DND-41 (cell line): ENCODE measurements at regions not wholly inside any gene's neighbourhood (a gene's known extent, or its start where the extent isn't known, plus 50 kb on each side); places are given as distances from the start of the nearest gene placed in this dataset.
"Not testable (repeated sequence)": the region's sequence is repeated elsewhere in the genome, so short reads cannot be mapped to it uniquely, and the experiment has no call there.

Experiments
- ATAC-seq: fragments of 200-7000 bp; cut with Tn5 transposase; 3 replicates; pipeline ENCODE4 v1.9.1; 2021; ENCODE audit warnings: low read depth; ENCODE audit not compliant: insufficient read depth
- DNase-seq: peaks from one replicate; pipeline ENCODE4 v3.0.0-alpha.2; 2020
- H2AFZ ChIP-seq: 2 replicates; pipeline ENCODE4 v1.6.0; 2012; ENCODE audit warnings: low read depth, low read length
- H3K27ac ChIP-seq: 2 replicates; pipeline ENCODE4 v1.5.1; 2012; ENCODE audit warnings: low read length, inconsistent platforms
- H3K27me3 ChIP-seq: fragments of 200-600 bp; sonication (generic); 2 replicates; pipeline ENCODE4 v1.6.0; 2012; ENCODE audit warnings: low read length, mild to moderate bottlenecking, inconsistent platforms; ENCODE audit not compliant: insufficient read depth, poor library complexity
- H3K36me3 ChIP-seq: 2 replicates; pipeline ENCODE4 v1.5.1; 2012; ENCODE audit warnings: low read length, inconsistent platforms; ENCODE audit not compliant: insufficient read depth
- H3K4me1 ChIP-seq: 2 replicates; pipeline ENCODE4 v1.5.1; 2012; ENCODE audit warnings: mild to moderate bottlenecking, low read length; ENCODE audit not compliant: insufficient read depth
- H3K4me2 ChIP-seq: 2 replicates; pipeline ENCODE4 v1.6.0; 2012; ENCODE audit warnings: mild to moderate bottlenecking, moderate library complexity, low read length, inconsistent platforms; ENCODE audit not compliant: insufficient read depth
- H3K4me3 ChIP-seq, 2 experiments: fragments of 200-600 bp in 1 of 2; shearing (Covaris generic) in 1 of 2; 2 replicates each; pipeline ENCODE4 v1.5.1; 2012 to 2016; ENCODE audit warnings: inconsistent platforms in 2 of 2, low read length in 2 of 2, mild to moderate bottlenecking in 2 of 2, low read depth in 1 of 2, moderate library complexity in 1 of 2
- H3K79me2 ChIP-seq: 2 replicates; pipeline ENCODE4 v1.6.0; 2012; ENCODE audit warnings: low read length, inconsistent platforms; ENCODE audit not compliant: insufficient read depth
- H3K9ac ChIP-seq: 2 replicates; pipeline ENCODE4 v1.6.0; 2012; ENCODE audit warnings: low read depth, mild to moderate bottlenecking, inconsistent platforms, low read length, moderate library complexity
- H3K9me3 ChIP-seq: 2 replicates; pipeline ENCODE4 v1.5.1; 2012; ENCODE audit warnings: low read length, moderate library complexity, mild to moderate bottlenecking, inconsistent platforms; ENCODE audit not compliant: insufficient read depth, severe bottlenecking
- H4K20me1 ChIP-seq: 2 replicates; pipeline ENCODE4 v1.6.0; 2012; ENCODE audit warnings: low read length; ENCODE audit not compliant: insufficient read depth
- CTCF ChIP-seq: IDR thresholded peaks from 2 replicates; pipeline ENCODE4 v1.5.1; 2012; ENCODE audit warnings: borderline replicate concordance, low read length, moderate library complexity, mild to moderate bottlenecking; ENCODE audit not compliant: poor library complexity, severe bottlenecking; ENCODE audit errors: extremely low read depth
- EZH2 ChIP-seq: IDR thresholded peaks from 3 replicates; pipeline ENCODE4 v1.6.1; 2012; ENCODE audit warnings: borderline replicate concordance, low read depth, mild to moderate bottlenecking, moderate library complexity, low read length, inconsistent platforms; ENCODE audit not compliant: severe bottlenecking

- H3K4me3 ChIP-seq, result no peak overlapping the region
- H3K36me3 ChIP-seq, result no peaks in the 10 kb centered on the region
- no peaks in the 10 kb centered on the region for H3K4me1 ChIP-seq
- no peak overlapping the region for H3K4me2 ChIP-seq
- H3K79me2 ChIP-seq, result no peaks in the 10 kb centered on the region
- no peak overlapping the region for H2AFZ ChIP-seq
- no peaks in the 10 kb centered on the region for H3K9me3 ChIP-seq
- H3K9ac ChIP-seq, result no peak overlapping the region
- DNase-seq (no peak), ATAC-seq (no peak)
- H4K20me1 ChIP-seq, result no peaks in the 10 kb centered on the region
- TF ChIP-seq EZH2, result no peak
- TF ChIP-seq CTCF, result no peak
- H3K27ac ChIP-seq, result no peak overlapping the region
- H3K27me3 ChIP-seq, result no peaks in the 10 kb centered on the region
Measured at GRCh38 chr12:20089077-20089476, 279.3 kb upstream of the PDE3A start.

- not testable (repeated sequence) for H3K4me2 ChIP-seq, H3K9ac ChIP-seq, H4K20me1 ChIP-seq, H3K36me3 ChIP-seq, H3K79me2 ChIP-seq, H3K9me3 ChIP-seq, H2AFZ ChIP-seq, H3K27me3 ChIP-seq, DNase-seq, ATAC-seq, H3K4me3 ChIP-seq, H3K4me1 ChIP-seq, H3K27ac ChIP-seq
Measured at GRCh38 chr12:20093190-20093810, 275.0 kb upstream of the PDE3A start.

GRCh38 chr12:20096430-20096829 lies 271.9 kb upstream of the PDE3A start:
- DNase-seq (no peak), ATAC-seq (no peak)
- no peak for TF ChIP-seq CTCF
- TF ChIP-seq EZH2, result no peak
- Histone ChIP-seq H3K27ac (no peak overlapping the region), H3K9me3 (no peaks in the 10 kb centered on the region), H3K4me2 (no peak overlapping the region), H3K79me2 (no peaks in the 10 kb centered on the region), H3K4me1 (no peaks in the 10 kb centered on the region), H3K27me3 (no peaks in the 10 kb centered on the region), H3K4me3 (no peak overlapping the region), H3K36me3 (no peaks in the 10 kb centered on the region), H3K9ac (no peak overlapping the region), H2AFZ (no peak overlapping the region), H4K20me1 (no peaks in the 10 kb centered on the region)

GRCh38 chr12:20097626-20098025 lies 270.7 kb upstream of the PDE3A start:
- H3K9ac ChIP-seq, result no peak overlapping the region
- ATAC-seq, result no peak
- no peak overlapping the region for H3K27ac ChIP-seq
- H3K36me3 ChIP-seq, result no peaks in the 10 kb centered on the region
- no peaks in the 10 kb centered on the region for H3K27me3 ChIP-seq
- no peak for DNase-seq
- H2AFZ ChIP-seq, result no peak overlapping the region
- H3K79me2 ChIP-seq, result no peaks in the 10 kb centered on the region
- H3K9me3 ChIP-seq, result no peaks in the 10 kb centered on the region
- H4K20me1 ChIP-seq, result no peaks in the 10 kb centered on the region
- no peak overlapping the region for H3K4me2 ChIP-seq
- TF ChIP-seq EZH2 (no peak), CTCF (no peak)
- H3K4me1 ChIP-seq, result no peaks in the 10 kb centered on the region
- H3K4me3 ChIP-seq, result no peak overlapping the region
